HEK293T (cell line): ENCODE measurements at regions not wholly inside any gene's neighbourhood (a gene's known extent, or its start where the extent isn't known, plus 50 kb on each side); places are given as distances from the start of the nearest gene placed in this dataset.
"Not testable (repeated sequence)": the region's sequence is repeated elsewhere in the genome, so short reads cannot be mapped to it uniquely, and the experiment has no call there.

ENCODE experiments used
- CTCF ChIA-PET: fragments of 350-600 bp; formaldehyde crosslinking; extraction: SDS; loops from one replicate; lab custom pipeline; 2021; ENCODE audit warnings: antibody characterized with exemption, inconsistent platforms; lab: Yijun Ruan, JAX
- POLR2A ChIA-PET: fragments of 350-600 bp; formaldehyde crosslinking; extraction: SDS; loops from one replicate; lab custom pipeline; 2020; ENCODE audit warnings: antibody characterized with exemption, inconsistent platforms; lab: Yijun Ruan, JAX
- DNase-seq: peaks from one replicate; pipeline ENCODE4 v3.0.0; 2012; ENCODE audit warnings: mixed read lengths; ENCODE audit errors: extremely low spot score
- ARNT ChIP-seq: fragments of 450-650 bp; IDR thresholded peaks from 2 replicates; pipeline ENCODE4 v1.6.1; 2017; ENCODE audit warnings: mild to moderate bottlenecking
- BHLHE40 ChIP-seq: fragments of 450-650 bp; IDR thresholded peaks from 2 replicates; pipeline ENCODE4 v1.6.1; 2016; ENCODE audit warnings: mild to moderate bottlenecking, moderate library complexity, borderline replicate concordance
- ELF4 ChIP-seq: fragments of 450-650 bp; IDR thresholded peaks from 2 replicates; pipeline ENCODE4 v1.6.1; 2017; ENCODE audit warnings: antibody characterized with exemption
- FOXK2 ChIP-seq: fragments of 450-650 bp; IDR thresholded peaks from 2 replicates; pipeline ENCODE4 v1.6.1; 2016; ENCODE audit warnings: mild to moderate bottlenecking
- FOXM1 ChIP-seq: fragments of 450-650 bp; IDR thresholded peaks from 2 replicates; pipeline ENCODE4 v1.6.1; 2017; ENCODE audit warnings: mild to moderate bottlenecking, borderline replicate concordance
- HDGF ChIP-seq: fragments of 450-650 bp; IDR thresholded peaks from 2 replicates; pipeline ENCODE4 v1.6.1; 2017; ENCODE audit warnings: antibody characterized with exemption, borderline replicate concordance
- L3MBTL2 ChIP-seq: fragments of 450-650 bp; conservative IDR thresholded peaks from 2 replicates; pipeline ENCODE4 v1.6.1; 2016; ENCODE audit warnings: mild to moderate bottlenecking
- LEF1 ChIP-seq: fragments of 450-650 bp; IDR thresholded peaks from 2 replicates; pipeline ENCODE4 v1.6.1; 2017; ENCODE audit warnings: mild to moderate bottlenecking, borderline replicate concordance
- NFRKB ChIP-seq: fragments of 450-650 bp; IDR thresholded peaks from 2 replicates; pipeline ENCODE4 v1.6.1; 2016; ENCODE audit warnings: mild to moderate bottlenecking, moderate library complexity
- PKNOX1 ChIP-seq: fragments of 450-650 bp; IDR thresholded peaks from 2 replicates; pipeline ENCODE4 v1.6.1; 2016
- SUZ12 ChIP-seq: fragments of 450-650 bp; IDR thresholded peaks from 2 replicates; pipeline ENCODE4 v1.6.1; 2016; ENCODE audit warnings: mild to moderate bottlenecking
- TARDBP ChIP-seq: fragments of 450-650 bp; IDR thresholded peaks from 2 replicates; pipeline ENCODE4 v1.6.1; 2016

- ChIA-PET CTCF (no interaction called here), POLR2A (no interaction called here)
- no peak for TF ChIP-seq BHLHE40
- no peak for DNase-seq
Observed at GRCh38 chr11:46178513-46178912, 57.3 kb upstream of the PHF21A start.

GRCh38 chr11:46176421-46176820 is 55.2 kb upstream of the PHF21A start:
- CTCF ChIA-PET, result no interaction called here
- no peak for TF ChIP-seq PKNOX1
- TF ChIP-seq NFRKB, result no peak
- no peak for TF ChIP-seq LEF1
- TF ChIP-seq L3MBTL2, result no peak
- no peak for TF ChIP-seq FOXK2
- no peak for TF ChIP-seq BHLHE40
- TF ChIP-seq ELF4, result no peak
- no peak for TF ChIP-seq ARNT
- TF ChIP-seq SUZ12, result no peak
- POLR2A ChIA-PET, result interaction anchor here (1.5 kb wide), 1 partner anchor 62 kb away, joined by 4 read pairs; no protein-coding TSS in a partner anchor
- no peak for DNase-seq

- no peak for DNase-seq
- TF ChIP-seq ELF4 (no peak), TARDBP (no peak), FOXM1 (no peak), HDGF (no peak)
- ChIA-PET POLR2A (interaction anchor here (0.6 kb wide), 1 partner anchor 937 kb away, joined by 4 read pairs; no protein-coding TSS in a partner anchor), CTCF (no interaction called here)
Observed at GRCh38 chr11:46175401-46176002, 54.2 kb upstream of the PHF21A start.

GRCh38 chr11:46171693-46172092 is 50.4 kb upstream of the PHF21A start:
- POLR2A ChIA-PET, CTCF ChIA-PET: not testable (repeated sequence)

More at GRCh38 chr11:46171693-46172092, 50.4 kb upstream of the PHF21A start:
- DNase-seq, result not testable (repeated sequence)
